ENCODE measurements at regions not wholly inside any gene's neighbourhood (a gene's known extent, or its start where the extent isn't known, plus 50 kb on each side); places are given as distances from the start of the nearest gene placed in this dataset.
A peak's percentile ranks its signal among the peaks of the same experiment; 100 is the strongest.

DNA sequence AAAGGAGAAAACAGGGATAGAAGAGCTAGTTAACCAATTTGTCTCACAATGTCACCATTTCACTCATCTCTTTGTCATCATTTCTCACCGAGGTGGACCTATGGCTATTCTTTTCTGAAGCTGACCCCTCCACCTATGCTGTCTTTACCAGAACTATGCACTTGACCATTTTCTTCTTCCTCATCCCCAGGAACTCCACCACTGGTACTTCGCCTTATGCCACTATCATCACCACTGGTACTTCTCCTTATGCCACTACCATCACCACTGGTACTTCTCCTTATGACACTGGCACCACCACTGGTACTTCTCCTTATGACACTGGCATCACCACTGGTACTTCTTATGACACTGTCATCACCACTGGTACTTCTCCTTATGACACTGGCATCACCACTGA lies 745.8 kb upstream of the CHAC2 start:
- FAIRE-seq: no peak

DNA sequence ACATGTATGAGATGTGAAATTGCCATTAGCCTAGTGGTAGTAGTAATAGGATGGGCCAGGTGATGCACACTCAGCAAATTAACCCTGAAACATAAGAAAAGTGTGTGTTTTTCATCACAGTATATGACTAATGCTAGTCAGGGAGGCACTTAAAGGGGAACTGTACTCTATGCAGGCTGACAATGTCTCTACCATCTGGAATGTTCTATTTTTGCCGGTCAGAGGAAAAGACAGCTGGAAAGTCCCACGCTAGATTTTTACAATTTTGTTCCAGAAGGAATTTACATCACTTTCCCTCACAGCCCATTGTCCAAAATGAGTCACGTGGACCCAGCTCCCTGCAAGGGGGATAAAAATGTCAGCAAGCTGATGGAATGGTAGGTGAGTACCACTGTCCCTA lies 746.3 kb upstream of the CHAC2 start:
- FAIRE-seq: peak; percentile 41

DNA sequence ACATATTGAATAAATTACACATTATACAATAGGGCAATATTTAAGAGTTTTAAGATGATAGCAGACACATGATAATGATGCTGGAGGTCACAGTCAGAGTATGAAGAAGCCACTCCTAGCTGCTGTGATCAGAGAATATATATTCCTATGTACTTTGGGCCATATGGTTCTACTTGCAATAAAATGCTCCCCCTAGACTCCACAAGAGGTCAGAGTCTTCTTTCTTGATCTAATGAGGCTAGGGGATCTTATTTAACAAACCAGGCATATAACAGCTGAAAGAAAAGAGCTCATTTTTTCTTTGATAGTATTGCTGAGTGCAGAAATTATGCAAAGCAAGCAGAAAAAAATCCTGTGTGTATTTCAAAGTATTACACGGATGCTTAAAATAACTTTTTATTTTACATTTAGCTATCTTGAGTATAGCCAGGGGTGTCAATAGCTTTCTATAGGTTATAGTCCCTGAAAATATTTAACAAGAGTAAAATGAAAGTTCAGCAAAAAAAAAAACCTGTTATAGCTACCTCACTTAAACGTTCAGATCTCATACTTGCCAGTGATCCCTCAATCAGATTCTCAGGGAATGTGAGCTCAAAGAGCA lies 748.7 kb upstream of the CHAC2 start:
- no peak for FAIRE-seq

DNA sequence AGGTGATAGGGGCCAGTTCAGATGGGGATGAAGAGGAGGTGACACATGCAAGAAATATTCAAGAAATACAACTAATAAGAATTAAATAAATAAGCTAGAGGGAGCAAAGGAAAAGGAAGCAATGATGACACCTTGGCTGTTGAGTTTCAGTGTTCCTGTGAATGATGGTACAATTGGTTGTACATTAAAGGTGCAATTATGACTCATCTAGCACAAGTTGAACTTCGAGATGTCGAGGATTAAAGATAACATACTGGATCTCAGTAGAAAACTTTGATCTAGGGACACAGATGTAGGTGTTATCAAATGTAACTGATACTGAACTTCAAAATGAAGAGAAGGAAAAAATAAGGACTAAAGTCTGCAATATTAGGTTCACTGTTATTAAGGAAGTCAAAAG lies 760.6 kb upstream of the CHAC2 start:
- no peak for FAIRE-seq

DNA sequence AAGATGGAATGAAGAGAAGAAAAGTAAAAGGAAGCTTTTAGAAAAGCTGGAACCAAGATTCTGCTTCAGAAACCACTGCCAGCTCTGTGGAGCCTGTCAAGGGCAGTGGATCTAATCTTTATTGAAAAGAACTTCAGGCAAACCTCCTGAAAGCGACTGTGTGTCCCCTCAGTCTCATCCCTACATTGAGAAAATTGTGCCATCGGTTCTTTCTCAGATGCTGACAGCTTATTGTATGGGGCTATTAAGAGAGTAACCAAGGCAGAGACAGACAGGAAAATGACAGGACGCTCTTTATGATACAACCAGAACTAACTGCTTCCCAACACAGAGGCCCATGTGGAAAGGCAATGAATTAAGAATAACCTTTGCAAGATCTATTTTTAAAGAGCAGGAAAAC lies 763.2 kb upstream of the CHAC2 start:
- FAIRE-seq: no peak

DNA sequence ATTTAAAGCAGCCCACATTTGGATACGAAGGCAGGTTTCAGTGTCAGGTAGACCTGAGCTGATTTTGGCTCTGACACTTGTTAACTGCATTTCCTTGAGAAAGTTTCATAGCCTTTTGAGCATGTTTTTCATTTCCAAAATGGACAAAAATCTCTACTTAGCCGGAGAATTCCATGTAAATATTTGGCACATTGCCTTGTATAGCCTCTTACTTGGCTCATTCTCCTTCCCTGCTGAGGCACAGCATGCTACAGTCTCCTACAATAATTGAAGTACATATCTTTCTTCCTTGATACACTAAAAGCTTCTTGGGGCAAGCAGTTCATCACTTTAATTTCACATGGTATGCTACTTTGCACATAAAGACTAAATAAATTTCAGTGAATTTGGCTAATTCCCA lies 772.2 kb upstream of the CHAC2 start:
- FAIRE-seq: no peak

DNA sequence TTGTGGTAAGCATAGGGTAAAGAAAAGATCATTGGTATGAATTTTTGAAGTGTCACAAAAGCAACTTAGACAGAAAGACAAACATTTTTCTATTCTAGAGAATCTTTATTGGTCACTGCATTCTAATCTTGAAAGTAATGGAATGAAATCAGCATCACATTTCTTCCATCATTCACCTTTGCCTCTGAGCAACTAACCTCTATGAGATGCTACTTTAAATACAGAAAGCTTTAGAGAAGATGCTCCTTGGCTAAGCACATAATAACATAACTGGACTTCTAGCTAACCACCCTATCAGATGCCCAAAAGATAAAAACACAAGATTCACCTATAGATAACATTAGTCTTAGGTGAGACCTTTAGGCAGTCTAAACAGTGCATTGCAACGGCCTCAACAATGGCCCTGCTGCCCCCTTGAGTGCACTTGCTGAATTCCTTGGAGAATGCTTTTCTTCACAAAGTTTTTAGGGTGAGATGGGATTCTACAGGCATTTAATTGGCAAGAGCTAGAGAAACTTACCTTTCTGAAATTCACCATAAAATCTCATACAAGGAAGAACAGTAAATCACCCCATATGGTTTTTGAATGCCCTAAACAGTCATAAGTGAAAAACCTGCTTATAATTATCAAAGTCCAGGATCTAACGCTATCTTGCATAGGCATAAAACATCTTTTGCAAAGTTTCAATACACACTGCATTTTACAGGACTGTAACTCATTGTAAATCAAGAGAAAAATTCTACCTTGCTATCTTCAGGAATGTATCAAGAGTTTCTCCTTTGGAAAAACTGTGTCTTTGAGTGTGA lies 791.3 kb upstream of the CHAC2 start:
- FAIRE-seq: no peak

DNA sequence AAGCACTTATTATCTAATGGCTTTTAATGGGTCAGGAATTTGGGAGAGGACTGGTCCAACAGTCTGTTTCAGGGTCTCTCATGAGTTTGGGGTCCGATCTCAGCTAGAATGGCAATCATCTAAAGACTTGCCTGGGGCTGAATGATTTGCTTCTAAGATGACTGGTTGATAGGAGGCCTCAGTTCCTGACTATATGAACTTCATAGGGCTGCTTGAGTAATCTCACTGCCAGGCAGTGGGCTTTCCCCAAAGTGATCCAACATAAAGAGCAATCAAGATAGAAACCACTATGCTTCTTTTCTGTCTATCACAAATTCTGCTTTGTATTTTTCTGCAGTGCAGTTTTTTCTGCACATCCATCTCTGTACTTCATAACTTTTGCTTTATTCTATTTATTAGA lies 793.5 kb upstream of the CHAC2 start:
- no peak for FAIRE-seq

DNA sequence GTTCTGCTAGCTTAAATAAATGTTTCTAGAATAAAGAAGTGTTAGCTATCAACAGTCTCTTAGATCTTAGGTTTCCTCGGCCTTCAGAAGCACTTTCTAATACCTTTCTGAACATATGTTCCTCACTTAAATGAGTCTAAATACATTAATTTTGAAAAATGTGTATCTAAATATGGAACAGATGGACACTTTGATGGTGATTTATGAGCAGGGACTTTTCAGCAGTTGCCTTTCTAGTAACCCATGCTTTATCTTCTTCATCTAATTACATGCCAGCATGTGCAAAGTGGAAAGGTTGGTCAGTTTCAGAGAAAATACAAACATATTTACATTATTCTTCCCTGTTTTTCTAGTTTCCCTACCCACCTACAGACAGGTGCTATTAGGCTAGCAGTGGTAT lies 797.0 kb upstream of the CHAC2 start:
- peak; percentile 78 for FAIRE-seq

DNA sequence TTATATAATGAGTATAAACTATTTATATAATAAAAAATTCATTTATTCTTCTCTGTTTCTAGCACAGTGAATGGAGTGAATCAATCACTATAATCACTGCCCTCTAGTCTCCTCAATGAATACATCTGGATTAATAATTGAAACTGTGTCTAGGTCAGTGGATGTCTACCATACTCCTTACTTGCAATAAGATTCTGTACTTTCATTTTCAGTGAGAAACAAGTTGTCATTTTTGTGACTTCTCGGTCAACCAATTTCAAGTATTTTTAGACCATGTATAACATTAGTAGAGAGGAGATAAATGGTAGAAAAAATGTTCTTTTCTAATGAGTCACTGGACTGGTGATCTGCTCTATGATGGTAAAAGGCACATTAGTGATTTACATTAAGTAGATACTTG lies 799.6 kb upstream of the CHAC2 start:
- no peak for FAIRE-seq

DNA sequence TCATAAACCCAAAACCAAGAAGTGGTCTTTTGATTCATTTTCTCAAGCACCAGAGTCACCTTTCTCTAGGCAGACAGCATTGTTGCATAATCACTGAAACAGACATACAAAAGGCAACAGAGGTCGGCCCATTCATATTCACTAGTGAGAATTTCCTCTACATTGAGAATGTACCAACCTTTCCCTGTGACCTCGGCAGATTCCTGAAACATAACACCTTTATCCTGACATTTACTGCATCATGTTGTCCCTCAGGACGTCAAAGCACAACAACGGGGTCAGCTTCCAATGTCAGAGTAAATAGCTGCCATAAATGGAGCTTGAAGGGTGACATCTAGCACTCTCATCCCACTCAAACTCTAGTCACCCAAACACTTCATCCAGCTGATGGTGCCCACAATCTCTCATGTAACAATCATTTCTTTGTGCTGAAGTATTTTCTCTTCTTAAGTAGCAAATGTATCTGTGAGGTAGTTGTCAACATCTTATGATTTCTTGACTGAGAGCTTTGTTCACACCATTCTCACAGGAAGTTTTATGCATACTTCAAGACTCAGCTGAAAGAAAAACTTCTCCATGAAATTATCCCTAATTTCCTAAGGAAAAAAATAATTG lies 802.6 kb upstream of the CHAC2 start:
- no peak for FAIRE-seq

DNA sequence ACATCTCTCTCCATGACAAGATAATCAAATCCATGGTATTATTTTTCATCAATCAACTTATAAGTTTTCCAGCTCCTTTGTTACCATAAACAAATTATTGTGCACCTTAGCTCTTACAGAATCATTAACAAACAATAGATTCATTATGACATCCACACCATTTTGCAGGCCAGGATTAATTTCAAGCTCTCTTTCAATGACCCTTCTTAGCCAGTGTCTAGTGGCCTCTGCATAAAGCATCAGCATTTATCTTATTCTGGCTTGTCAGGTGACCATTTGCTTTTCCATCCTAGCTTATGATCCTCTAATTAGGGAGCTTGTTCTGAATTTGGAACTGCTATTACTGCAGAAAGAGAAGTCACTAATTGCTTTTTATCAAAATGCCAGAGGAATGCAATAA lies 806.2 kb upstream of the CHAC2 start:
- no peak for FAIRE-seq

DNA sequence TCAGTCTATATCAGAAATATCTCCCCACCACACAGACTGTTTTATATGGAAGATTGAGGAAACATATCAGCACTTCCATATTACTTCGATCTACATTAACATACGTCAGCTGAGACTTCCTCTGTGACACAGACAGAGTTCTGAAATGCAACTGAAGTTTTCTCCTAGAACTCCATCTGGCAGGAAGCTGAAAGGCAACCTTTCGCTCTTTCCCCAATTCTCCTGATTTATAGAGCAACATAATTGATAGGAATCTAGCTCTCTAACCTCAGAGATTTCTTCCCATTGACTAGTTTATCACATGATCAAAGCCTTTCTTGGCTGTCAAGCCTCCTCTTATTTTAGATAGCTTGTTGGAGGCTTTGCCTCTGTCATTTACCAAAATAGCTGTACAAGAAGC lies 806.7 kb upstream of the CHAC2 start:
- no peak for FAIRE-seq

DNA sequence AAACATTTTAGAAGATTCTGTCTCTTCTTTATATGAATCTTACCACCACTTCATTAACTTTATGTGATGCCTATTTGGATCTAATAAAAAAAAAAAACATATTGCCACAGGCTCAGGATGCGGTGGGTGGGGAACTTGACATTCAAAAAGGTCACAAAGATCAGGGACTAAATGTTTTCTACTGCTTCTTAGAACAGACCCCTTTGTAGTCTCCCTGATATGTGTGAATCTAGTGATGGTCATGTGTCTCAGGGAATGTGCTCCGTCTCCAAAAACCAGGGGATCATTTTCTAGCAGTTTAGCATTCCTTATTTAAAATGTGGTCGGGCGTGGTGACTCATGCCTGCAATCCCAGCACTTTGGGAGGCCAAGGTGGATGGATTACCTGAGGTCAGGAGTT lies 807.8 kb upstream of the CHAC2 start:
- no peak for FAIRE-seq

DNA sequence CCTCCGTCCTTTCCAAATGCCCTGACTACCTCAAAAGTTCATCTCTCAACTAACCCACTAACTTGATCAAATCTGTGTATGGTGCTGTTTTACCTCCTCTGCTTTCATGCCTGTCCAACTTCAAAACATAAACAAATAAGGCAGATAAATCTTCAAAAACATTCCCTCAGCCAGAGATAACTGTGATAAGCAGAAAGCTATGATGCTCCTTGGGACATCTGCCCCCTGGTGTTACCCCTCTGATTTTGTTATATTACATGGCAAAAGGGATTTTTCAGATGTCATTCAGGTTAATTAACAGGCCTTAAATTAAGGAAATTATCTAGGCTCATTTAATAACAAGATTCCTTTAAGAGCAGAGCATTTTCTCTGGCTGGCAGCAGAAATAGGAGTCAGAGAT lies 810.8 kb upstream of the CHAC2 start:
- no peak for FAIRE-seq

DNA sequence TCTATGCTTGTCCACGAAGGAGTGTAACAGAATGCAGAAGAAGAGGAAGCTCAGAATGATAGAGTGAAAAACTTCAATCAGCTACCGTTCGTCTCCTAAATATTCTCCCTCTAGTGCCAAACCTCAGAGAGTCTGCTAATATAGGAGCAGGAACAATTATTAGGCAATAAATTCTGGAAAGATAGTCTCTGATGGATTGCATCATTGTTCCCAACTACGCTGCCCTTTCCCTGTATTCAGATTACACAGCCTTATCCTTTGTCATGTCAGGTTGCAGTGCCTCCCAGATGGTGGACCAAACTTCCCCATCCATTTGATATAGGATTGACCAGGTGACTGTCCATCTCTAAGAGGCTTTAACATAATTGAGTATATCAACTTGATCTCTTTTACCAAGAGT lies 811.5 kb upstream of the CHAC2 start:
- no peak for FAIRE-seq

DNA sequence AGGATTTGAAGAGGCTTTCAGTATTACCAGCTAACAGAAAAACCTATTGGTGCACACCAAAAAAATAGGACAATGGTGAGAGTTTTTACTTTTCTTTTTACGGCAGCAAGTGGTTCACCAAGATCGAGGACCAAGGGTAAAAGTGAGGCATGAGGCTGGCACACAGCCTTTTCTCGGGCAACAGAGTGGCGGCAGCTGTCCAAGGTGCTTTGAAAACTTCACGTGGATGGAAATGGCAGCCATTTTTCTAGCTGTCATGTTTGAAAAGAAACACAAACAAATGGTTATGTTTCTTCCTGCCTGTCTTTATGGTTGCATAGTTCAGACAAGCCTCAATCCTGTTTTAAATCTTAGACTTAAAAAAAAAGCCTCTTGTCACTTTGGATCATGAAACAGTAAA lies 812.5 kb upstream of the CHAC2 start:
- FAIRE-seq: no peak

DNA sequence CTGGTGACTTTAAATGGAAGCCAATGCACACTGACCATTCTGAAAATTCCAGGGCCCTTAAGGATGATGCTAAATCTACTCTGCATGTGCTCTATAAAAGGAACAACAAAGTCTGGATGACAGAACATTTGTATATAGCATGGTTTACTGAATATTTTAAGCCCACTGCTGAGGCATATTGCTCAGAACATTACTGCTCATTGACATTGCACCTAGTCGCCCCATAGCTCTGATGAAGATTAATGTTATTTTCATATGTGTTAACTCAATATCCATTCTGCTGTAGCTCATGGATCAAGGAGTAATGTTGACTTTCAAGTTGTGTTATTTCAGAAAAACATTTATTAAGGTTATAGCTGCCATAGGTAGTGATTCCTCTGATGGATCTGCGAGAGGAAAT lies 827.5 kb upstream of the CHAC2 start:
- no peak for FAIRE-seq

DNA sequence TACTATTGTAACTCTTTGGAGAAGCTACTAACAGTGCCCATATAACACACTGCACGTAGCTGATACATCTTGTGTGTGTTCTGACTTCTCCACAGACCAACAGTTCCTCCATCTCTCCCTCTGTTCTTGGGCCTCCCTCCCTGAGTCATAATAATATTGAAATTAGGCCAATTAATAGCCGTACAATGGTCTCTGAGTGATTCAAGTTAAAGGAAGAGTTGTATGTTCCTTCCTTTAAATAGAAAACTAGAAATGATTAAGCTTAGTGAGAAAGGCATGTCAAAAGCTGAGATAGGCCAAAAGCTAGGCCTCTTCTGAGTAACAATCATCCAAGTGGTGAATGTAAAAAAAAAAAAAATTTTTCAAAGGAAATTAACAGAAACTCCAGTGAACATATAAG lies 828.4 kb upstream of the CHAC2 start:
- no peak for FAIRE-seq

DNA sequence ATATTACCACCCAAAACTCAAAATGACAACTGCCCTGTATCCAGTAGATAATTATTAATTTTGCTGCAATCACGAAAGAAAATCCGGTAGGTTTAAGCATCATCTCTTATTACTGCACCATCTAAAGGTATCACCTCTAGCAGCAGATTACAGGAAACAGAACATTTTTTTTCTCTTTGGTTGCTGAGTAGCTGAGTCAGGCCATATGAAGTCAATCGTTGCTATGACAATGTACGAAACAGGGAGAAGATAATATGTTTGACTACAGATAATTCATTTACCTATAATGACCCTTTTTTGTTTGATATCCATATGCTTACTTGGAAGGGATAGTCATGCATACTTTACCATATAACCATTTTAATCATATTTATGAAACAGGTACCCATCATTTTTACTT lies 831.6 kb upstream of the CHAC2 start:
- peak; percentile 99 for FAIRE-seq

DNA sequence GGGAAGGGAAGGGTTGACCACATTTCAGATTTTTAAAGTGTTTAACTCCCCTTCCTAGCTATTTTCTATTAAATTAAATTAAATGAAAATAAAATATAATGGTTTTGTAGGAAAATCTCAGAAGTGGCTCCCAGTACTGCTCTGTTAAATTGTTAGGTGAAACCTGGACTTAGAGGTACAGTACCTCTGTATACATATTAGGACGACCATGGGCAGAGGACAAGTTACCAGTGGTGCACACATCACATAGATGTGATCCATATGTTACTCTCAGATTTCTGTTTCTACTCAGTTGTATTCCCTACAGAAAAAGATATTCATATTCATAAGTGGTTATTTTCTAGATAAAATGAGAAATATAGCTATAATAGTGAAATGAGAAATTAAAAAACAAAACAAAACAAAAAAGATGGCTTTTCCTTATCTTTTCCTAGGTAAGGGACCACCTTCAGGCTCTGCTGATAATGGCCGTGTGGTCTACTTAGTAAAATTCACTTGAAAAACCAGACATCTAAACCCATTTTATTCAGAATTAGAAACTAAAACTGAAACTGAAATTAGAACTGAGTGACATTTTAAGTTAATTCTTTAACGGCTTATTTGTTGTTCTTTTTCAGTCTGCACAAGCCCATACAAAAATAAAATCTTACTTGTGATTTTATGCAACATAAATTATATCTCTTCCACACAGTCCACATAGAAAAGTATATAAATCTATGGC lies 832.5 kb upstream of the CHAC2 start:
- FAIRE-seq: peak; percentile 38

DNA sequence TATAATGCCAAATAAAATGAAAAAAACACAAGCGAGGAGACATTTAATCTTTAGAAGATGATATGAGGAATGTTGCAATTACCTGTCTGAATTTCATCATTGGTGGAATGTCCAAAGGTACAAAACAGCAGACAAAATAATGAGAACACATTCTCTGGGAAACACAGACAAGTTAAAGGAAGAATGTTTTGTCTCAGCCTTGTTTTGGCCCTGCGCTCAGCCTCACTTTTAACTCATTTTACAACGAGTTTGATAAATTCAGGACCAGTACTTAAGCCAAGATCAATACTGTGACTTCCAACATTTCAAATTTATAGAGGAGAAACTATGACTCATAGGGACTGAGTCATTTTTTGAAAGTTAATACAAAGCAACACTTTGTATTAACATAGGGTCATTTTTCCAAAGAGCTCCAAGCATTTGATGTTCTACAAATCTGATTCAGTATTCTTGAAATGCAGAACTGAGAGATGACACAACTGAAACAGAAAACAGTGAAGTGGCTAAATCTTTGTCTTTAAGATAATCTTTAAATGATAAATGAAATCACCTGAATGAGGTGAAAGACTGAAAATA lies 833.2 kb upstream of the CHAC2 start:
- peak; percentile 96 for FAIRE-seq

DNA sequence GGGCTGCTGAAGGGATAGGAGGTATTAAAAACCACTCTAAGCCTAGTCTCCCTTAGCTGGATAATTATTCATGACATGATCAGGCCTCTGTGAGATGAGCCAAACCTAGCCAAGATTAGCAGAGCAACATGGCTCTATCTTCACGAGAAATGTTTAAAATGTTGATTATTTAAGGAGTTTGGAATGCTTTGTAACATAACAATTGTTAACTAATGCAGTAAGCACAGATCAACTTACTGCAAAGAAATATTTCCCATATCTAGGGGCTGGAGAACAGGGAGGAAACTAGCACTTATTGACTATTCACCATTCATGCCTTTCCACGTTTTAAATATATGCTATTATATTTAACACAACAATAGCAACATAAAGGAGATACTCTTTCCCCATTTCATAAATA lies 833.7 kb upstream of the CHAC2 start:
- FAIRE-seq: no peak

DNA sequence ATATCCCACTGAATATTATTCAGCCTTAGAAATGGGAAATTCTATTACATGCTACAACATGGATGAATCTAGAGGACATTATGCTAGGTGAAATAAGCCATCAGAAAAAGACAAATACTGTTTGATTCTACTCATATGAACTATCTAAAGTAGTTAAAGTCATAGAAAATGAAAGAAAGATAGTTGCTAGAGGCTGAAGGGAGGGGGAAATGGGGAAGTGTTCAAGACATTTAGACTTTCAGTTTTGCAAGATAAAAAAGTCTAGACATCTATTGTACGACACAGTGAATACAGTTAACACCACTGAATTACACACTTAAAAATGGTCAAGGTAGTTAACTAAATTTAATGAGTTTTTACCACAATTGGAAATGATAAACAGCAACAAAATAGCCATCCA lies 835.9 kb upstream of the CHAC2 start:
- no peak for FAIRE-seq

Measured in islet of Langerhans (tissue), 1 donor.